B cell (primary cell): ENCODE measurements at regions not wholly inside any gene's neighbourhood (a gene's known extent, or its start where the extent isn't known, plus 50 kb on each side); places are given as distances from the start of the nearest gene placed in this dataset.

Source experiments
- EZH2 ChIP-seq: IDR thresholded peaks from 2 replicates; pipeline ENCODE4 v1.6.1; 2012; ENCODE audit warnings: borderline replicate concordance, low read depth, mild to moderate bottlenecking, moderate library complexity, low read length; ENCODE audit not compliant: insufficient read depth, poor library complexity, severe bottlenecking
- TF ChIP-seq, protein P1 (sequence below): fragments of 200-600 bp; IDR thresholded peaks from one replicate; pipeline ENCODE4 v1.8.0; 2022; ENCODE audit warnings: antibody characterized with exemption, mild to moderate bottlenecking

DNA sequence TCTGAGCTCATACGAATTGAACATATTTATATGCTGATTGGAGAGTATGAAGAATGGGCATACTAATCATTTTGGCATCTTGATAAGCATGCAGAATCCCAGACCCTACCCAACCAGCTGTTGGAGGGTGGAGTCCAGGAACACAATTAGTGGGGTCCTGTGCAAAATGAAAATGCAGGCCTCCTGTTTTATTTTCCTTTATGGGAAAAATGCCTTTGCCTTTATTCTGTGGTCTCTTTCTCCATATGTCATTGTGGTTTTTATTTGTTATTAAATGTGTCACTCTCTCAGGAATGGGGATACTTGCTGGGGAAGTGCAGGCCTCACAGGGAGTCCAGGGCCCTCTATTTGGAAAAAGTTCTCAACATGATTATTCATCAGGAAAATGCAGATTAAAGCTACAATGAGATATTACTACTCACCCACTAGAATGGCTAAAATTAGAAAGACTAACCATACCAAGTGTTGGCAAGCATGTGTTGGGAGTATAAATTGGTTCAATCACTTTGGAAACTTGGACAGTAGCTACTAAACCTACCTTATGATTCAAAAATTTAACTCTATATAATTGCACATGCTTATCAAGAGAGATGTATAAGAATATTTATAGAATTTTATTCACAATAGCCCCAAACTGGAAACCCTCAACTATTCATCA, 185.1 kb upstream of the FOXN2 start:
- TF ChIP-seq, protein P1, sequence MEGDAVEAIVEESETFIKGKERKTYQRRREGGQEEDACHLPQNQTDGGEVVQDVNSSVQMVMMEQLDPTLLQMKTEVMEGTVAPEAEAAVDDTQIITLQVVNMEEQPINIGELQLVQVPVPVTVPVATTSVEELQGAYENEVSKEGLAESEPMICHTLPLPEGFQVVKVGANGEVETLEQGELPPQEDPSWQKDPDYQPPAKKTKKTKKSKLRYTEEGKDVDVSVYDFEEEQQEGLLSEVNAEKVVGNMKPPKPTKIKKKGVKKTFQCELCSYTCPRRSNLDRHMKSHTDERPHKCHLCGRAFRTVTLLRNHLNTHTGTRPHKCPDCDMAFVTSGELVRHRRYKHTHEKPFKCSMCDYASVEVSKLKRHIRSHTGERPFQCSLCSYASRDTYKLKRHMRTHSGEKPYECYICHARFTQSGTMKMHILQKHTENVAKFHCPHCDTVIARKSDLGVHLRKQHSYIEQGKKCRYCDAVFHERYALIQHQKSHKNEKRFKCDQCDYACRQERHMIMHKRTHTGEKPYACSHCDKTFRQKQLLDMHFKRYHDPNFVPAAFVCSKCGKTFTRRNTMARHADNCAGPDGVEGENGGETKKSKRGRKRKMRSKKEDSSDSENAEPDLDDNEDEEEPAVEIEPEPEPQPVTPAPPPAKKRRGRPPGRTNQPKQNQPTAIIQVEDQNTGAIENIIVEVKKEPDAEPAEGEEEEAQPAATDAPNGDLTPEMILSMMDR = no peak
- TF ChIP-seq EZH2 = no peak
